HL-60 (cell line): ENCODE measurements at regions not wholly inside any gene's neighbourhood (a gene's known extent, or its start where the extent isn't known, plus 50 kb on each side); places are given as distances from the start of the nearest gene placed in this dataset.

ENCODE experiments used
- DNase-seq, 2 experiments: peaks; one replicate each; pipeline ENCODE4 v3.0.0-alpha.2; 2010 to 2020; ENCODE audit warnings: low read depth in 1 of 2, low spot score in 1 of 2
- H3K27ac ChIP-seq: fragments of 250-450 bp; sonication (Bioruptor Pico); replicated peaks from 2 replicates; pipeline ENCODE4 v1.5.1; 2020; ENCODE audit warnings: mild to moderate bottlenecking, moderate library complexity
- H3K27me3 ChIP-seq: fragments of 250-450 bp; sonication (Bioruptor Pico); 2 replicates; pipeline ENCODE4 v1.5.1; 2021; ENCODE audit warnings: mild to moderate bottlenecking, moderate library complexity; ENCODE audit not compliant: insufficient read depth, poor library complexity, severe bottlenecking
- H3K4me3 ChIP-seq: replicated peaks from 2 replicates; pipeline ENCODE4 v1.5.1; 2011; ENCODE audit warnings: mild to moderate bottlenecking, control low read depth, low read length; ENCODE audit not compliant: insufficient read depth
- GABPA ChIP-seq: IDR thresholded peaks from 2 replicates; pipeline ENCODE4 v1.6.1; 2012; ENCODE audit warnings: low read depth
- POLR2AphosphoS5 ChIP-seq: IDR thresholded peaks from 2 replicates; pipeline ENCODE4 v1.6.1; 2012; ENCODE audit warnings: low read depth
- SPI1 ChIP-seq: IDR thresholded peaks from 2 replicates; pipeline ENCODE4 v1.6.1; 2012; ENCODE audit warnings: low read depth, mild to moderate bottlenecking, borderline replicate concordance
- TF ChIP-seq, protein P1 (sequence below): IDR thresholded peaks from 2 replicates; pipeline ENCODE4 v1.6.1; 2012; ENCODE audit warnings: low read depth; ENCODE audit not compliant: insufficient replicate concordance
- TF ChIP-seq, protein P2 (sequence below): IDR thresholded peaks from one replicate; pipeline ENCODE4 v1.5.1; 2011; ENCODE audit warnings: low read length, control low read depth, inconsistent platforms; ENCODE audit not compliant: insufficient read depth

DNA sequence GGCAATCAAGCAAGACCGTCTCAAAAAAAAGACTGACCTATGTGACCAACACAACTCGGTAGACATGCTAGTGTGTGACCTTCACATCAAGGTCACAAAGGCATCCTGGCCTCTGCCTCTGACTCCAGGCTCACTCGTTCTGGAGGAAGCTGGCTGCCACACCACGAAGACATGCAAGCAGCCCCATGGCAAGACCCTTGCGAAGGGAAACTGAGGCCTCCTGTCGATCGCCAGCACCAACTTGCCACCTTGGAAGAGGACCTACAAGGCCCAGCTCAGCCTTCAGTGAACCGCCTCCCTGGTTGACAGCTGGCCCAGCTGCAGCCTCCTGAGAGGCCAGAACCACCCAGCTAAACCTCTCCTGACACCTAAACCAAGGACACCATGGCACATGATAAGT is 79.3 kb upstream of the ASAP2 start:
- DNase-seq = no peak
- TF ChIP-seq GABPA = no peak
- TF ChIP-seq SPI1 = no peak
- TF ChIP-seq, protein P1, sequence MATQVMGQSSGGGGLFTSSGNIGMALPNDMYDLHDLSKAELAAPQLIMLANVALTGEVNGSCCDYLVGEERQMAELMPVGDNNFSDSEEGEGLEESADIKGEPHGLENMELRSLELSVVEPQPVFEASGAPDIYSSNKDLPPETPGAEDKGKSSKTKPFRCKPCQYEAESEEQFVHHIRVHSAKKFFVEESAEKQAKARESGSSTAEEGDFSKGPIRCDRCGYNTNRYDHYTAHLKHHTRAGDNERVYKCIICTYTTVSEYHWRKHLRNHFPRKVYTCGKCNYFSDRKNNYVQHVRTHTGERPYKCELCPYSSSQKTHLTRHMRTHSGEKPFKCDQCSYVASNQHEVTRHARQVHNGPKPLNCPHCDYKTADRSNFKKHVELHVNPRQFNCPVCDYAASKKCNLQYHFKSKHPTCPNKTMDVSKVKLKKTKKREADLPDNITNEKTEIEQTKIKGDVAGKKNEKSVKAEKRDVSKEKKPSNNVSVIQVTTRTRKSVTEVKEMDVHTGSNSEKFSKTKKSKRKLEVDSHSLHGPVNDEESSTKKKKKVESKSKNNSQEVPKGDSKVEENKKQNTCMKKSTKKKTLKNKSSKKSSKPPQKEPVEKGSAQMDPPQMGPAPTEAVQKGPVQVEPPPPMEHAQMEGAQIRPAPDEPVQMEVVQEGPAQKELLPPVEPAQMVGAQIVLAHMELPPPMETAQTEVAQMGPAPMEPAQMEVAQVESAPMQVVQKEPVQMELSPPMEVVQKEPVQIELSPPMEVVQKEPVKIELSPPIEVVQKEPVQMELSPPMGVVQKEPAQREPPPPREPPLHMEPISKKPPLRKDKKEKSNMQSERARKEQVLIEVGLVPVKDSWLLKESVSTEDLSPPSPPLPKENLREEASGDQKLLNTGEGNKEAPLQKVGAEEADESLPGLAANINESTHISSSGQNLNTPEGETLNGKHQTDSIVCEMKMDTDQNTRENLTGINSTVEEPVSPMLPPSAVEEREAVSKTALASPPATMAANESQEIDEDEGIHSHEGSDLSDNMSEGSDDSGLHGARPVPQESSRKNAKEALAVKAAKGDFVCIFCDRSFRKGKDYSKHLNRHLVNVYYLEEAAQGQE = no peak
- TF ChIP-seq POLR2AphosphoS5 = no peak
- TF ChIP-seq, protein P2, sequence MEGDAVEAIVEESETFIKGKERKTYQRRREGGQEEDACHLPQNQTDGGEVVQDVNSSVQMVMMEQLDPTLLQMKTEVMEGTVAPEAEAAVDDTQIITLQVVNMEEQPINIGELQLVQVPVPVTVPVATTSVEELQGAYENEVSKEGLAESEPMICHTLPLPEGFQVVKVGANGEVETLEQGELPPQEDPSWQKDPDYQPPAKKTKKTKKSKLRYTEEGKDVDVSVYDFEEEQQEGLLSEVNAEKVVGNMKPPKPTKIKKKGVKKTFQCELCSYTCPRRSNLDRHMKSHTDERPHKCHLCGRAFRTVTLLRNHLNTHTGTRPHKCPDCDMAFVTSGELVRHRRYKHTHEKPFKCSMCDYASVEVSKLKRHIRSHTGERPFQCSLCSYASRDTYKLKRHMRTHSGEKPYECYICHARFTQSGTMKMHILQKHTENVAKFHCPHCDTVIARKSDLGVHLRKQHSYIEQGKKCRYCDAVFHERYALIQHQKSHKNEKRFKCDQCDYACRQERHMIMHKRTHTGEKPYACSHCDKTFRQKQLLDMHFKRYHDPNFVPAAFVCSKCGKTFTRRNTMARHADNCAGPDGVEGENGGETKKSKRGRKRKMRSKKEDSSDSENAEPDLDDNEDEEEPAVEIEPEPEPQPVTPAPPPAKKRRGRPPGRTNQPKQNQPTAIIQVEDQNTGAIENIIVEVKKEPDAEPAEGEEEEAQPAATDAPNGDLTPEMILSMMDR = no peak
- no peaks in the 10 kb centered on the region for H3K27me3 ChIP-seq
- no peak overlapping the region for H3K27ac ChIP-seq
- H3K4me3 ChIP-seq = no peak overlapping the region

DNA sequence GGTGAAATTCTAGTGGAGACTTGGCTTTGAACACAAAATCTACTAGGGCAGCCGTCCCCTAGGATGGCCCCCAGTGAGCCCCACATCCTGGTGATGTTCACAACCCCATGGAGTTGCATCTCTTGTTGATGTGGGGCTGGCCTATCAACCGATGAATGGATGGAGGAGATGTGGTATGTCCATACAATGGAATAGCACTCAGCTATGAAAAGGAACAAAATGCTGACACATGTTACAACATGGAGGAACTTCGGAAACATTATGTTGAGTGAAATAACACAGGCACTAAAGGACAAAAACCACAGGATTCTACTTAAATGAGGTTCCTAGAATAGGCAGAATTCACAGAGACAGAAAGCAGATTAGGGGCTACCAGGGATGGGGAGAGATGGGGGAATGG is 80.1 kb upstream of the ASAP2 start:
- DNase-seq = no peak
- Histone ChIP-seq H3K27me3 (no peaks in the 10 kb centered on the region), H3K27ac (no peak overlapping the region), H3K4me3 (no peak overlapping the region)
- TF ChIP-seq GABPA (no peak), SPI1 (no peak), POLR2AphosphoS5 (no peak)
- TF ChIP-seq, protein P1 = no peak
- TF ChIP-seq, protein P2 = no peak

DNA sequence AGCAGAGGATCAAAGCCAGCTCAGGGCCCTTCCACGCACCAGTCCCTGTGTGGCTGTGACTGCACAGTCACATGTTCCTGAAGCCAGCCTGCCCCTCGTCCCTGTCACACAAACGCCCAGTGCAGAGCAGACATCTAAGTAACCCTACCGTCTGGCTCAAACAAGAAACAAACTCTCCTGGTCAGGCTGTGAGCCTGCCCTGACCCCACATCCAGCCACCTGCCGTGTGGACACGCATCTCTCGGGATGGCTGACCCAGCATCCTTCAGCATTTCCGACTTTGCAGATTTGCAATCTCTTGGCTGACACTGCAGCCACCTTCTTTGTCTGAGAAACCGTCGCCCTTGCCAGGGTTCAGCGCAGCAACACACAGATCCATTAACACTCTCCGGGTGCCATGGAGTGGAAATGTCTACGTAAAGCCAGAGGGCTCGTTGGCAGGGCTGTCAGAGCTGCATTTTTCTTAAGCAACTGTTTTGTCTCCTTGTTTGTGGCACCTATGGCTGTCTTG is 82.3 kb upstream of the ASAP2 start:
- TF ChIP-seq POLR2AphosphoS5 (no peak), GABPA (no peak), SPI1 (no peak)
- TF ChIP-seq, protein P1 = no peak
- TF ChIP-seq, protein P2 = no peak
- Histone ChIP-seq H3K4me3 (no peak overlapping the region), H3K27ac (no peak overlapping the region), H3K27me3 (no peaks in the 10 kb centered on the region)
- DNase-seq = no peak
